ENCODE measurements at regions not wholly inside any gene's neighbourhood (a gene's known extent, or its start where the extent isn't known, plus 50 kb on each side); places are given as distances from the start of the nearest gene placed in this dataset.
A peak's percentile ranks its signal among the peaks of the same experiment; 100 is the strongest.

- H3K9me3 ChIP-seq (replicated peaks; ENCODE audit: control insufficient read depth, low read depth, low read length): peaks cover 8% of the 10 kb centered on the region
- no peak overlapping the region for H3K4me3 ChIP-seq (ENCODE audit: low read length)
- no peak overlapping the region for H3K27ac ChIP-seq (ENCODE audit: low read length)
- DNase-seq: no peak
- WGBS (ENCODE audit: insufficient coverage): no CpG with 5 or more reads among the region's 2 CpGs
- H3K27me3 ChIP-seq (ENCODE audit: control insufficient read depth, insufficient read depth, low read length): no peaks in the 10 kb centered on the region
- H3K4me1 ChIP-seq (ENCODE audit: control insufficient read depth, insufficient read depth, low read length): no peaks in the 10 kb centered on the region
- H3K36me3 ChIP-seq (ENCODE audit: control insufficient read depth, insufficient read depth, low read length): no peaks in the 10 kb centered on the region
These were observed 589.5 kb downstream of the IRX1 start for GRCh38 chr5:4185127-4185526.

- no peak overlapping the region for H3K4me3 ChIP-seq (ENCODE audit: low read length)
- no peaks in the 10 kb centered on the region for H3K27me3 ChIP-seq (ENCODE audit: control insufficient read depth, insufficient read depth, low read length)
- peaks cover 6% of the 10 kb centered on the region for H3K9me3 ChIP-seq (replicated peaks; ENCODE audit: control insufficient read depth, low read depth, low read length)
- no peak for DNase-seq
- H3K4me1 ChIP-seq (ENCODE audit: control insufficient read depth, insufficient read depth, low read length): no peaks in the 10 kb centered on the region
- H3K27ac ChIP-seq (ENCODE audit: low read length): no peak overlapping the region
- no CpG with 5 or more reads among the region's 4 CpGs for WGBS (ENCODE audit: insufficient coverage)
- H3K36me3 ChIP-seq (ENCODE audit: control insufficient read depth, insufficient read depth, low read length): no peaks in the 10 kb centered on the region
These were observed 593.1 kb downstream of the IRX1 start for GRCh38 chr5:4188704-4189103.

GRCh38 chr5:4189317-4189716 lies 593.7 kb downstream of the IRX1 start:
- H3K27me3 ChIP-seq (ENCODE audit: control insufficient read depth, insufficient read depth, low read length): no peaks in the 10 kb centered on the region
- no peak overlapping the region for H3K4me3 ChIP-seq (ENCODE audit: low read length)
- no peak for DNase-seq
- no peak overlapping the region for H3K27ac ChIP-seq (ENCODE audit: low read length)
- H3K9me3 ChIP-seq (replicated peaks; ENCODE audit: control insufficient read depth, low read depth, low read length): peaks cover 5% of the 10 kb centered on the region
- WGBS (ENCODE audit: insufficient coverage): no CpG with 5 or more reads among the region's 2 CpGs
- no peaks in the 10 kb centered on the region for H3K4me1 ChIP-seq (ENCODE audit: control insufficient read depth, insufficient read depth, low read length)
- no peaks in the 10 kb centered on the region for H3K36me3 ChIP-seq (ENCODE audit: control insufficient read depth, insufficient read depth, low read length)

- Histone ChIP-seq H3K36me3 (ENCODE audit: control insufficient read depth, insufficient read depth, low read length) (no peaks in the 10 kb centered on the region), H3K4me3 (ENCODE audit: low read length) (no peak overlapping the region), H3K27me3 (ENCODE audit: control insufficient read depth, insufficient read depth, low read length) (no peaks in the 10 kb centered on the region), H3K4me1 (ENCODE audit: control insufficient read depth, insufficient read depth, low read length) (no peaks in the 10 kb centered on the region), H3K27ac (ENCODE audit: low read length) (no peak overlapping the region), H3K9me3 (replicated peaks; ENCODE audit: control insufficient read depth, low read depth, low read length) (no peaks in the 10 kb centered on the region)
- no CpG with 5 or more reads among the region's 3 CpGs for WGBS (ENCODE audit: insufficient coverage)
- no peak for DNase-seq
These were observed 595.4 kb downstream of the IRX1 start for GRCh38 chr5:4191041-4191440.

- Histone ChIP-seq H3K9me3 (replicated peaks; ENCODE audit: control insufficient read depth, low read depth, low read length) (no peaks in the 10 kb centered on the region), H3K4me1 (ENCODE audit: control insufficient read depth, insufficient read depth, low read length) (peaks cover under 1% of the 10 kb centered on the region), H3K27ac (ENCODE audit: low read length) (no peak overlapping the region), H3K36me3 (ENCODE audit: control insufficient read depth, insufficient read depth, low read length) (no peaks in the 10 kb centered on the region), H3K27me3 (ENCODE audit: control insufficient read depth, insufficient read depth, low read length) (no peaks in the 10 kb centered on the region), H3K4me3 (ENCODE audit: low read length) (no peak overlapping the region)
- 83% methylated on average over 9 of the region's 10 CpGs for WGBS (ENCODE audit: insufficient coverage)
- no peak for DNase-seq
These were observed 596.1 kb downstream of the IRX1 start for GRCh38 chr5:4191703-4192102.

GRCh38 chr5:4192111-4192510 lies 596.5 kb downstream of the IRX1 start:
- Histone ChIP-seq H3K27ac (ENCODE audit: low read length) (no peak overlapping the region), H3K9me3 (replicated peaks; ENCODE audit: control insufficient read depth, low read depth, low read length) (no peaks in the 10 kb centered on the region), H3K4me1 (ENCODE audit: control insufficient read depth, insufficient read depth, low read length) (peaks cover 4% of the 10 kb centered on the region), H3K36me3 (ENCODE audit: control insufficient read depth, insufficient read depth, low read length) (no peaks in the 10 kb centered on the region), H3K27me3 (ENCODE audit: control insufficient read depth, insufficient read depth, low read length) (no peaks in the 10 kb centered on the region), H3K4me3 (ENCODE audit: low read length) (no peak overlapping the region)
- 96% methylated on average over 8 of the region's 10 CpGs for WGBS (ENCODE audit: insufficient coverage)
- no peak for DNase-seq

GRCh38 chr5:4196744-4197143 lies 601.1 kb downstream of the IRX1 start:
- Histone ChIP-seq H3K36me3 (ENCODE audit: control insufficient read depth, insufficient read depth, low read length) (no peaks in the 10 kb centered on the region), H3K4me1 (ENCODE audit: control insufficient read depth, insufficient read depth, low read length) (peaks cover 10% of the 10 kb centered on the region), H3K27ac (ENCODE audit: low read length) (no peak overlapping the region), H3K27me3 (ENCODE audit: control insufficient read depth, insufficient read depth, low read length) (no peaks in the 10 kb centered on the region), H3K9me3 (replicated peaks; ENCODE audit: control insufficient read depth, low read depth, low read length) (no peaks in the 10 kb centered on the region), H3K4me3 (ENCODE audit: low read length) (no peak overlapping the region)
- no peak for DNase-seq
- no CpG with 5 or more reads among the region's 8 CpGs for WGBS (ENCODE audit: insufficient coverage)

- Histone ChIP-seq H3K27me3 (ENCODE audit: control insufficient read depth, insufficient read depth, low read length) (no peaks in the 10 kb centered on the region), H3K36me3 (ENCODE audit: control insufficient read depth, insufficient read depth, low read length) (no peaks in the 10 kb centered on the region), H3K4me3 (ENCODE audit: low read length) (no peak overlapping the region), H3K9me3 (replicated peaks; ENCODE audit: control insufficient read depth, low read depth, low read length) (no peaks in the 10 kb centered on the region), H3K27ac (ENCODE audit: low read length) (no peak overlapping the region), H3K4me1 (ENCODE audit: control insufficient read depth, insufficient read depth, low read length) (peaks cover 10% of the 10 kb centered on the region)
- DNase-seq: peak; percentile 46
- WGBS (ENCODE audit: insufficient coverage): 57% methylated on average over 5 of the region's 5 CpGs
These were observed 601.5 kb downstream of the IRX1 start for GRCh38 chr5:4197151-4197550.

GRCh38 chr5:4198461-4198860 lies 602.8 kb downstream of the IRX1 start:
- H3K36me3 ChIP-seq (ENCODE audit: control insufficient read depth, insufficient read depth, low read length): no peaks in the 10 kb centered on the region
- DNase-seq: no peak
- WGBS (ENCODE audit: insufficient coverage): 68% methylated on average over 5 of the region's 7 CpGs
- H3K27ac ChIP-seq (ENCODE audit: low read length): no peak overlapping the region
- no peaks in the 10 kb centered on the region for H3K9me3 ChIP-seq (replicated peaks; ENCODE audit: control insufficient read depth, low read depth, low read length)
- peaks cover 17% of the 10 kb centered on the region for H3K4me1 ChIP-seq (ENCODE audit: control insufficient read depth, insufficient read depth, low read length)
- no peak overlapping the region for H3K4me3 ChIP-seq (ENCODE audit: low read length)
- H3K27me3 ChIP-seq (ENCODE audit: control insufficient read depth, insufficient read depth, low read length): no peaks in the 10 kb centered on the region

- no peak for DNase-seq
- Histone ChIP-seq H3K27ac (ENCODE audit: low read length) (no peak overlapping the region), H3K4me1 (ENCODE audit: control insufficient read depth, insufficient read depth, low read length) (peaks cover 19% of the 10 kb centered on the region), H3K4me3 (ENCODE audit: low read length) (no peak overlapping the region), H3K9me3 (replicated peaks; ENCODE audit: control insufficient read depth, low read depth, low read length) (no peaks in the 10 kb centered on the region), H3K36me3 (ENCODE audit: control insufficient read depth, insufficient read depth, low read length) (no peaks in the 10 kb centered on the region), H3K27me3 (ENCODE audit: control insufficient read depth, insufficient read depth, low read length) (no peaks in the 10 kb centered on the region)
- WGBS (ENCODE audit: insufficient coverage): 74% methylated on average over 8 of the region's 19 CpGs
These were observed 603.6 kb downstream of the IRX1 start for GRCh38 chr5:4199049-4199841.

GRCh38 chr5:4203146-4203545 lies 607.5 kb downstream of the IRX1 start:
- 80% methylated on average over 2 of the region's 4 CpGs for WGBS (ENCODE audit: insufficient coverage)
- no peaks in the 10 kb centered on the region for H3K27me3 ChIP-seq (ENCODE audit: control insufficient read depth, insufficient read depth, low read length)
- no peaks in the 10 kb centered on the region for H3K36me3 ChIP-seq (ENCODE audit: control insufficient read depth, insufficient read depth, low read length)
- H3K4me3 ChIP-seq (ENCODE audit: low read length): no peak overlapping the region
- no peak overlapping the region for H3K27ac ChIP-seq (ENCODE audit: low read length)
- peaks cover 27% of the 10 kb centered on the region for H3K4me1 ChIP-seq (ENCODE audit: control insufficient read depth, insufficient read depth, low read length)
- no peak for DNase-seq
- H3K9me3 ChIP-seq (replicated peaks; ENCODE audit: control insufficient read depth, low read depth, low read length): no peaks in the 10 kb centered on the region

Measured in muscle of leg (tissue), 3 donors.